ENCODE measurements at regions not wholly inside any gene's neighbourhood (a gene's known extent, or its start where the extent isn't known, plus 50 kb on each side); places are given as distances from the start of the nearest gene placed in this dataset.

GRCh38 chr20:50286609-50287008 lies 96.0 kb downstream of the CEBPB start:
- no peak for DNase-seq

- no peak for DNase-seq
Measured at GRCh38 chr20:50287512-50287911, 96.9 kb downstream of the CEBPB start.

- no peak for DNase-seq
Measured at GRCh38 chr20:50288128-50288623, 97.5 kb downstream of the CEBPB start.

- no peak for DNase-seq
Measured at GRCh38 chr20:50289581-50289980, 99.0 kb downstream of the CEBPB start.

GRCh38 chr20:50290112-50290511 lies 99.5 kb downstream of the CEBPB start:
- DNase-seq = no peak

- DNase-seq = no peak
Measured at GRCh38 chr20:50290808-50291207, 100.2 kb downstream of the CEBPB start.

GRCh38 chr20:50291254-50292078 lies 100.8 kb downstream of the CEBPB start:
- DNase-seq = no peak

- no peak for DNase-seq
Measured at GRCh38 chr20:50292079-50292590, 101.5 kb downstream of the CEBPB start.

- peak; percentile 31 for DNase-seq
Measured at GRCh38 chr20:50292591-50293283, 102.1 kb downstream of the CEBPB start.

- no peak for DNase-seq
Measured at GRCh38 chr20:50293284-50294139, 102.9 kb downstream of the CEBPB start.

- no peak for DNase-seq
Measured at GRCh38 chr20:50294164-50295088, 103.8 kb downstream of the CEBPB start.

- DNase-seq = no peak
Measured at GRCh38 chr20:50295345-50295744, 104.7 kb downstream of the CEBPB start.

- DNase-seq = no peak
Measured at GRCh38 chr20:50295762-50296449, 105.3 kb downstream of the CEBPB start.

- no peak for DNase-seq
Measured at GRCh38 chr20:50296450-50297375, 106.1 kb downstream of the CEBPB start.

- no peak for DNase-seq
Measured at GRCh38 chr20:50297498-50298376, 107.1 kb downstream of the CEBPB start.

GRCh38 chr20:50298554-50299324 lies 108.1 kb downstream of the CEBPB start:
- no peak for DNase-seq

GRCh38 chr20:50299325-50299629 lies 108.6 kb downstream of the CEBPB start:
- DNase-seq = no peak

GRCh38 chr20:50301165-50301564 lies 110.5 kb downstream of the CEBPB start:
- no peak for DNase-seq
